ES-I3 (cell line): ENCODE measurements at regions not wholly inside any gene's neighbourhood (a gene's known extent, or its start where the extent isn't known, plus 50 kb on each side); places are given as distances from the start of the nearest gene placed in this dataset.

ENCODE experiments used
- H3K36me3 ChIP-seq: 2 replicates; pipeline ENCODE4 v1.6.1; 2013; ENCODE audit warnings: mild to moderate bottlenecking, low read length, control low read depth, moderate library complexity; ENCODE audit not compliant: insufficient read depth
- H3K4me1 ChIP-seq: 2 replicates; pipeline ENCODE4 v1.6.1; 2013; ENCODE audit warnings: mild to moderate bottlenecking, control low read depth, low read length; ENCODE audit not compliant: insufficient read depth
- H3K9ac ChIP-seq: 2 replicates; pipeline ENCODE4 v1.6.1; 2013; ENCODE audit warnings: low read depth, mild to moderate bottlenecking, low read length, moderate library complexity
- H3K9me3 ChIP-seq: 2 replicates; pipeline ENCODE4 v1.6.1; 2013; ENCODE audit warnings: mild to moderate bottlenecking, low read length, moderate library complexity; ENCODE audit not compliant: control insufficient read depth, insufficient read depth

GRCh38 chr1:98172578-98172977 lies 251.7 kb upstream of the DPYD start:
- no peaks in the 10 kb centered on the region for H3K9me3 ChIP-seq
- H3K4me1 ChIP-seq, result no peaks in the 10 kb centered on the region
- H3K9ac ChIP-seq, result no peak overlapping the region
- no peaks in the 10 kb centered on the region for H3K36me3 ChIP-seq

GRCh38 chr1:98172022-98172421 lies 251.2 kb upstream of the DPYD start:
- H3K4me1 ChIP-seq, result no peaks in the 10 kb centered on the region
- H3K36me3 ChIP-seq, result no peaks in the 10 kb centered on the region
- H3K9me3 ChIP-seq, result no peaks in the 10 kb centered on the region
- no peak overlapping the region for H3K9ac ChIP-seq

GRCh38 chr1:98164509-98164908 lies 243.7 kb upstream of the DPYD start:
- H3K4me1 ChIP-seq, result no peaks in the 10 kb centered on the region
- no peaks in the 10 kb centered on the region for H3K9me3 ChIP-seq
- H3K9ac ChIP-seq, result no peak overlapping the region

GRCh38 chr1:98157524-98158313 lies 236.9 kb upstream of the DPYD start:
- no peak overlapping the region for H3K9ac ChIP-seq
- no peaks in the 10 kb centered on the region for H3K4me1 ChIP-seq
- H3K36me3 ChIP-seq, result no peaks in the 10 kb centered on the region
- H3K9me3 ChIP-seq, result peaks cover 3% of the 10 kb centered on the region; the same call in 1 of the 2 replicates

More at GRCh38 chr1:98164509-98164908, 243.7 kb upstream of the DPYD start:
- H3K36me3 ChIP-seq, result no peaks in the 10 kb centered on the region

GRCh38 chr1:98147280-98147679 lies 226.4 kb upstream of the DPYD start:
- Histone ChIP-seq H3K4me1 (peaks cover 4% of the 10 kb centered on the region; the same call in 1 of the 2 replicates), H3K9ac (no peak overlapping the region), H3K36me3 (no peaks in the 10 kb centered on the region), H3K9me3 (no peaks in the 10 kb centered on the region; the same call in 1 of the 2 replicates)

DNA sequence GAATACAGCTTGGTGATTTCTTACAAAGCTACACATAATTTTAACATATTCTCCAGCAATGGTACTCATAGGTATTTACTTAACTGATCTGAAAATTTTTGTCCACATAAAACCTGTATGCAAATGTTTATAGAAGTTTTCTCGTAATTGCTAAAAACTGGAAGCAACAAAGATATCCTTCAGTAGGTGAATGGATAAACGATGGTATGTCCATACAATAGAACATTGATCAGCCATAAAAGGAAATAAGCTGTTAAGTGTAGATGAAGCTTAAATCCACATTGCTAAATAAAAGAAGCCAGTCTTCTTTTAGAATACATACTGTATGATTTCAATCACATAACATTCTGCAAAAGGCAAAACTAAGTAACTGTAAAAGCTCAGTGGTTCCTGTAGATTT lies 224.8 kb upstream of the DPYD start:
- H3K9ac ChIP-seq, result no peak overlapping the region
- no peaks in the 10 kb centered on the region for H3K9me3 ChIP-seq
- H3K36me3 ChIP-seq, result no peaks in the 10 kb centered on the region
- peaks cover 4% of the 10 kb centered on the region; the same call in 1 of the 2 replicates for H3K4me1 ChIP-seq

DNA sequence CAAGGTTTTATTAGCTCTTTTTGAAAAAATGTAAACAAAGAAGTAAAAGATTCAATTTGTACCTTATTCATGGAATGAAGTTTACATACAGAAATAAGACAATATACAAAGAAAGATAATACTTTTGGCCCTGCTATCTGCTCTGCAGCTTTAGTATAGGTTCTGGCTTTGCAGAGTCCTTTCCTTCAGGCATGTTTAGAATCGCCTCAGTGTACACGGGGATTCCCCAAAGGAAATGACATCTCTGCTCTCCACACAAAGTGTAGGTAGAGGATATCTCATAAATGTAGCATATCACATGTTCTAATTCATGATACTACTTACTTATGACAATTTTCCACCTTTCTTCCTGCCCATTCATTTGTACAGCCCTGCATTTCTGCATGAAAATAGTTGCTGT lies 222.6 kb upstream of the DPYD start:
- H3K36me3 ChIP-seq, result no peaks in the 10 kb centered on the region
- H3K9ac ChIP-seq, result no peak overlapping the region
- no peaks in the 10 kb centered on the region; the same call in 1 of the 2 replicates for H3K9me3 ChIP-seq
- peaks cover 4% of the 10 kb centered on the region; the same call in 1 of the 2 replicates for H3K4me1 ChIP-seq

- Histone ChIP-seq H3K4me1 (no peaks in the 10 kb centered on the region), H3K9ac (no peak overlapping the region), H3K36me3 (no peaks in the 10 kb centered on the region), H3K9me3 (no peaks in the 10 kb centered on the region)
Measured at GRCh38 chr1:98133131-98133530, 212.3 kb upstream of the DPYD start.

DNA sequence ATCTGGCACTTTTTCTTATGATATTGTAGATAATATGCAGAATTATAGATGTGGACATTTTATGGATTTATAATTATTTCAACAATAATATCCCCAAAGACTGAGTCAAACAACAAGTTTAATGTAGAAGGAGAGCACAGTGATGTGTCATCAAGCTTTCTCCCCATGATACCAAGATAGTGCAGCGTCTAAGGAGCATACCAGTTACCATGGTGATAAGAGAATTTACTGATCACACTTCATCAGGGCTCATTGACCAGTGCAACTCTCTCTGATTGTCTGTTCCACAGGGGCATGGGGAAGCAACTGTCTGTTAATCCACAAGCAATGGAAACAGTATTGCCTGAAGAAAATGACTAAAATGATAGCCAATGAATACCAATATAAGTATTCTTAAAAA lies 209.6 kb upstream of the DPYD start:
- Histone ChIP-seq H3K36me3 (no peaks in the 10 kb centered on the region), H3K4me1 (no peaks in the 10 kb centered on the region), H3K9me3 (no peaks in the 10 kb centered on the region), H3K9ac (no peak overlapping the region)

DNA sequence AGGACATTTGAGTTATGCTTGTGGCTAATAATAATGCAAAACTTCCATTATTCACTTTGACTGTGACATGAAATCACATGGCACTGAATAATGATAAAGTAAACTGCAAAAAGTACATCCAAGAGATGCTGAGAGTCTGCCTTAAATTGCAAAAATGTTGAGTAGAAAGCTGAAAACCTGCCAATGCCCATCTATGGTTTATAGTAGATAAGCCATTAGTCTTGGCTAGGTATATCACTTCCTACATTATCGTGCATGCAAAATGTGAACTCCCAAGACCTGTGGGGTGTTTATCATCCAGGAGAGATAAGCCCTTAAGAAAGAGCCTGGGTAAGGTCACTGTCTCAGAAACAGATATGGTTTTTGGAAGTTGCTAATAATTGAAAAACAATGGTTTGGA lies 208.7 kb upstream of the DPYD start:
- Histone ChIP-seq H3K36me3 (no peaks in the 10 kb centered on the region), H3K9ac (no peak overlapping the region)

DNA sequence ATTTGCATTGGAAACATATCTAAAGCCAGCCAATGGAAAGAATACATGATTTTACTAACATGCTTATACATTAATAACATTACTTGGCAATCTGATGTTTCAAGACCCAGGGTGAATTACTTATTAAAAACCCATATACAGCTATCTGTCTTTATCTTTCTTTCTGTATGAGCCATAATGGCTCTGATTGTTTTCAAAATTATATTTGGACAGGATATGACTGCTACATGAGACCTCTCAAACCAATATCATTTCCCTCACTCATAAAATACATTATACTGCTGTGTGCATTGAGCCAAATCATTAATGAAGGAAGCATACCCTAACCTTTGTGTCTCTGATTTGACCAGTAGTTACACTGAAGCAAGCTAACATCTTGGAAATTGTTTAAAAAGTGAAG lies 205.9 kb upstream of the DPYD start:
- H3K9ac ChIP-seq, result no peak overlapping the region
- H3K4me1 ChIP-seq, result no peaks in the 10 kb centered on the region
- no peaks in the 10 kb centered on the region for H3K36me3 ChIP-seq
- H3K9me3 ChIP-seq, result no peaks in the 10 kb centered on the region

More for the DNA sequence above, 208.7 kb upstream of the DPYD start:
- H3K4me1 ChIP-seq, result no peaks in the 10 kb centered on the region
- H3K9me3 ChIP-seq, result no peaks in the 10 kb centered on the region

- Histone ChIP-seq H3K36me3 (no peaks in the 10 kb centered on the region), H3K4me1 (no peaks in the 10 kb centered on the region), H3K9me3 (no peaks in the 10 kb centered on the region), H3K9ac (no peak overlapping the region)
Measured at GRCh38 chr1:98121646-98122045, 200.8 kb upstream of the DPYD start.

DNA sequence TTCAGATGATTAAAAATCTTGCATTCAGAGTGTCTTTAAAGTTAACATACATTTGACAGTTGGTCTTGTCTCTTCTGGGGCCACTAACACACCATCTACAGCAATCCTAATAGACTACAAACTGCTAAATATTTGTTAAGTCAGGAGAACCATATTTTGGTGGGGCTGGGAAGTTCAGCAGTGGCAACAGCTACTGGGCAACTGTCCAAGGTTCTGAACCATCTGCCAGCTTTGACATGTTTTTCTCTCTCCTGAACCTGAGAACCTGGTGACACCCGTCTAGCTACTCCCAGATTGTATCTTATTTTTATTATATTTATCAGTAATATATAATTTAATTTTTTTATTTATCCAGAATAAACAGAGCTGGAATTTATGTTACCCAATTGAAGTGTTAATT lies 199.0 kb upstream of the DPYD start:
- H3K4me1 ChIP-seq, result no peaks in the 10 kb centered on the region
- H3K36me3 ChIP-seq, result no peaks in the 10 kb centered on the region
- no peak overlapping the region for H3K9ac ChIP-seq
- no peaks in the 10 kb centered on the region for H3K9me3 ChIP-seq

- Histone ChIP-seq H3K4me1 (no peaks in the 10 kb centered on the region), H3K9ac (no peak overlapping the region), H3K36me3 (no peaks in the 10 kb centered on the region), H3K9me3 (no peaks in the 10 kb centered on the region)
Measured at GRCh38 chr1:98113811-98114210, 193.0 kb upstream of the DPYD start.

GRCh38 chr1:98112626-98113025 lies 191.8 kb upstream of the DPYD start:
- Histone ChIP-seq H3K4me1 (no peaks in the 10 kb centered on the region), H3K36me3 (no peaks in the 10 kb centered on the region), H3K9ac (no peak overlapping the region), H3K9me3 (no peaks in the 10 kb centered on the region)
